ENCODE measurements at regions not wholly inside any gene's neighbourhood (a gene's known extent, or its start where the extent isn't known, plus 50 kb on each side); places are given as distances from the start of the nearest gene placed in this dataset.

GRCh38 chr10:121303287-121303890, 294.9 kb downstream of the FGFR2 start:
- Mint-ChIP-seq H3K4me1 (no peaks in the 10 kb centered on the region), H3K36me3 (ENCODE audit: low read depth) (no peaks in the 10 kb centered on the region), H3K27ac (no peak overlapping the region), H3K27me3 (no peaks in the 10 kb centered on the region), H3K9me3 (no peaks in the 10 kb centered on the region), H3K4me3 (no peak overlapping the region)
- intact Hi-C loops (cut with micrococcal nuclease), result no loop called here
- DNase-seq (no peak), ATAC-seq (ENCODE audit: low read depth) (no peak)
- no peak for TF ChIP-seq CTCF (IDR thresholded peaks at IDR 0.05)
- ChIA-PET CTCF (no interaction called here), POLR2A (no interaction called here)

DNA sequence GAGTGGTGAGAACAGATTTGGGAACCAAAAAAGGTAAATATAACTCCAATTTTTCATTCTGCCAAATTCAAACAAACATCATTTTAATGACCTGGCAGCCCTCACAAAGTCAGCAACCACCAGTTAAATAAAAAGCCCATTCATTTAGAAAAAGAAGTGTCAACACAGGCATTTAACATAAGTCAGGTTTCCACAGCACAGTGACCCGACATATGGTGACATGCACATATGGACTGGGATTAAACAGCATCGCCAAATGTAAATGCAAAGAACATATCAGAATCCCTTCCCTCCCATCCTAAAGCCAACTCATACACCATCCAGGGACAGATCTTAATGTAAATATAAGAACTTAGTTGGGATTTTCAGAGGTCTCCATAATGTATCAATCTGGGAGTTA, 293.2 kb downstream of the FGFR2 start:
- ChIA-PET POLR2A (no interaction called here), CTCF (no interaction called here)
- Mint-ChIP-seq H3K27ac (no peak overlapping the region), H3K27me3 (no peaks in the 10 kb centered on the region), H3K4me3 (no peak overlapping the region), H3K9me3 (peaks cover 3% of the 10 kb centered on the region), H3K36me3 (ENCODE audit: low read depth) (no peaks in the 10 kb centered on the region), H3K4me1 (no peaks in the 10 kb centered on the region)
- TF ChIP-seq CTCF (IDR thresholded peaks at IDR 0.05), result no peak
- intact Hi-C loops (cut with micrococcal nuclease), result no loop called here
- DNase-seq, result no peak
- no peak for ATAC-seq (ENCODE audit: low read depth)

DNA sequence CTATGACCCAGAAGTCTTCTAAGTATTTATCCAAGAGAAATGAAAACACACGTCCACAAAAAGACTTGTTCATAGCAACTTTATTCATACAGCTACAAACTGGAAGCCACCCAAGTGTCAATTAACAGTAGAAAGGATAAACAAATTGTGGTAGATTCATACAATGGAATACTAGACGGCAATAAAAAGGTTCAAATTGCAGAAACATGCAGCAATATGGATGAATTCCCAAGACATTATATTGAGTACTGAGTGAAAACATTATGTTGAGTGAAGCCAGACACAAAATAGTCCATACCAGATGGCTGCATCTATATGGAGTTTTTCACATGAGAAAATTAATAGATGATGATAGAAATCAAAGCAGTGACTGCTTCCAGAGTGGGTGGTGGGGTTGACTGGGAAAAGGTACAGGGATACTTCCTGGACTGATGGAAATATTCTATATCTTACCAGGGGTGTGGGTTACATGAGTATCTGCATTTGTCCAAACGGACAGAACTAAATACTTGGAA, 292.0 kb downstream of the FGFR2 start:
- Mint-ChIP-seq H3K27ac (no peak overlapping the region), H3K4me3 (no peak overlapping the region), H3K4me1 (no peaks in the 10 kb centered on the region), H3K9me3 (peaks cover 3% of the 10 kb centered on the region), H3K27me3 (no peaks in the 10 kb centered on the region), H3K36me3 (ENCODE audit: low read depth) (no peaks in the 10 kb centered on the region)
- DNase-seq, result no peak
- ChIA-PET CTCF (no interaction called here), POLR2A (no interaction called here)
- TF ChIP-seq CTCF (IDR thresholded peaks at IDR 0.05), result no peak
- intact Hi-C loops (cut with micrococcal nuclease), result no loop called here
- no peak for ATAC-seq (ENCODE audit: low read depth)

- CTCF ChIA-PET, result no interaction called here
- Mint-ChIP-seq H3K36me3 (ENCODE audit: low read depth) (no peaks in the 10 kb centered on the region), H3K27ac (no peak overlapping the region), H3K4me1 (no peaks in the 10 kb centered on the region), H3K9me3 (peaks cover 3% of the 10 kb centered on the region), H3K27me3 (no peaks in the 10 kb centered on the region), H3K4me3 (no peak overlapping the region)
- POLR2A ChIA-PET, result no interaction called here
- no peak for DNase-seq
- no peak for ATAC-seq (ENCODE audit: low read depth)
- intact Hi-C loops (cut with micrococcal nuclease), result no loop called here
- no peak for TF ChIP-seq CTCF (IDR thresholded peaks at IDR 0.05)
Measured at GRCh38 chr10:121307411-121307980, 290.7 kb downstream of the FGFR2 start.

DNA sequence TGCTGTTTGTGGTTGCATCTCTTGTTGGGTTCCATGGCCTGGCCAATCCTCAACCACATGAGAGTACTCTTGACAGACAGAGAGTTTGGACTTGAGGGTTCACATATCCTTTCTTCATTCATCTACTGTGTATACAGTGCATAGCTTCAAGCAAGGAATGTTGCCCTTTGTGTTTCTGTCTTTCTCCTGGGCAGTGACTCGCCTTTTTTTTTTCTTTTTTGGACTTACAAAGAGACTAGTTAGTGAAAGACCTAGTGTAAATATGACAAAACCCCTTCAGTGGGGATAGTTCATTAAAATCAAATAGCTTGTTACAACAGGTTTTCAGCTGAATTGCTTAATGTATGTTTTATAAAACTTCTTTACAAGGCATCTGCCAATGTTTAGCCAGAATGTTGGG, 290.2 kb downstream of the FGFR2 start:
- ATAC-seq (ENCODE audit: low read depth), result no peak
- intact Hi-C loops (cut with micrococcal nuclease), result no loop called here
- ChIA-PET POLR2A (no interaction called here), CTCF (no interaction called here)
- peaks cover 3% of the 10 kb centered on the region for H3K9me3 Mint-ChIP-seq
- H3K36me3 Mint-ChIP-seq (ENCODE audit: low read depth), result no peaks in the 10 kb centered on the region
- TF ChIP-seq CTCF (IDR thresholded peaks at IDR 0.05), result no peak
- no peak for DNase-seq
- H3K27ac Mint-ChIP-seq, result no peak overlapping the region
- no peak overlapping the region for H3K4me3 Mint-ChIP-seq
- no peaks in the 10 kb centered on the region for H3K27me3 Mint-ChIP-seq
- no peaks in the 10 kb centered on the region for H3K4me1 Mint-ChIP-seq
